ENCODE measurements at regions not wholly inside any gene's neighbourhood (a gene's known extent, or its start where the extent isn't known, plus 50 kb on each side); places are given as distances from the start of the nearest gene placed in this dataset.

- no peak for TF ChIP-seq CTCF (IDR thresholded peaks at IDR 0.05)
- TF ChIP-seq POLR2A (IDR thresholded peaks at IDR 0.05) = no peak
Measured at GRCh38 chr6:169903122-169903521, 151.7 kb downstream of the ERMARD start.
